Stimulated activated CD4-positive, alpha-beta T cell treated with anti-CD3 and anti-CD28 coated beads, Interleukin-2, amount 100 ng/mL, for 48 hours (primary cell): ENCODE measurements at regions not wholly inside any gene's neighbourhood (a gene's known extent, or its start where the extent isn't known, plus 50 kb on each side); places are given as distances from the start of the nearest gene placed in this dataset.
"Not testable (repeated sequence)": the region's sequence is repeated elsewhere in the genome, so short reads cannot be mapped to it uniquely, and the experiment has no call there.

Experiments
- DNase-seq, 2 donors: peaks; one replicate each; pipeline ENCODE4 v3.0.0-alpha.2; 2020

GRCh38 chr4:59247032-59247431, 1953.1 kb upstream of the ADGRL3 start:
- DNase-seq, result no peak

GRCh38 chr4:59248313-59248712, 1951.8 kb upstream of the ADGRL3 start:
- no peak for DNase-seq

GRCh38 chr4:59249110-59249509, 1951.0 kb upstream of the ADGRL3 start:
- DNase-seq, result no peak

GRCh38 chr4:59258002-59258401, 1942.1 kb upstream of the ADGRL3 start:
- DNase-seq, result no peak

GRCh38 chr4:59307609-59308008, 1892.5 kb upstream of the ADGRL3 start:
- no peak for DNase-seq

GRCh38 chr4:59314637-59315036, 1885.5 kb upstream of the ADGRL3 start:
- no peak for DNase-seq

- no peak for DNase-seq
These were observed 1860.5 kb upstream of the ADGRL3 start for GRCh38 chr4:59339631-59340030.

- DNase-seq, result no peak
These were observed 1858.6 kb upstream of the ADGRL3 start for GRCh38 chr4:59341506-59341905.

GRCh38 chr4:59348949-59349348, 1851.2 kb upstream of the ADGRL3 start:
- no peak for DNase-seq

GRCh38 chr4:59369229-59369628, 1830.9 kb upstream of the ADGRL3 start:
- DNase-seq, result no peak

- DNase-seq, result no peak
These were observed 1825.7 kb upstream of the ADGRL3 start for GRCh38 chr4:59374416-59374815.

- no peak for DNase-seq
These were observed 1819.2 kb upstream of the ADGRL3 start for GRCh38 chr4:59380841-59381366.

- DNase-seq, result no peak
These were observed 1818.5 kb upstream of the ADGRL3 start for GRCh38 chr4:59381591-59381990.

GRCh38 chr4:59387759-59388758, 1812.1 kb upstream of the ADGRL3 start:
- no peak for DNase-seq

GRCh38 chr4:59393780-59394179, 1806.3 kb upstream of the ADGRL3 start:
- no peak for DNase-seq

- DNase-seq, result no peak
These were observed 1799.8 kb upstream of the ADGRL3 start for GRCh38 chr4:59400334-59400733.

- no peak for DNase-seq
These were observed 1790.5 kb upstream of the ADGRL3 start for GRCh38 chr4:59409647-59410046.

- DNase-seq, result no peak
These were observed 1787.4 kb upstream of the ADGRL3 start for GRCh38 chr4:59412739-59413138.

- no peak for DNase-seq
These were observed 1744.4 kb upstream of the ADGRL3 start for GRCh38 chr4:59455751-59456150.

GRCh38 chr4:59457576-59457975, 1742.5 kb upstream of the ADGRL3 start:
- DNase-seq, result no peak

- DNase-seq, result no peak
These were observed 1715.2 kb upstream of the ADGRL3 start for GRCh38 chr4:59484944-59485343.

- no peak for DNase-seq
These were observed 1700.0 kb upstream of the ADGRL3 start for GRCh38 chr4:59500103-59500502.

- DNase-seq, result no peak
These were observed 1696.4 kb upstream of the ADGRL3 start for GRCh38 chr4:59503731-59504130.

GRCh38 chr4:59511809-59512208, 1688.3 kb upstream of the ADGRL3 start:
- not testable (repeated sequence) for DNase-seq
